NT2/D1 (cell line): ENCODE measurements at regions not wholly inside any gene's neighbourhood (a gene's known extent, or its start where the extent isn't known, plus 50 kb on each side); places are given as distances from the start of the nearest gene placed in this dataset.

Experiments used
- DNase-seq: peaks from one replicate; pipeline ENCODE4 v3.0.0-alpha.2; 2011; ENCODE audit warnings: low read depth, low spot score
- H3K27me3 ChIP-seq: 2 replicates; pipeline ENCODE4 v1.6.0; 2011; ENCODE audit warnings: mild to moderate bottlenecking; ENCODE audit not compliant: insufficient read length, insufficient read depth
- H3K36me3 ChIP-seq: 2 replicates; pipeline ENCODE4 v1.6.1; 2011; ENCODE audit warnings: mild to moderate bottlenecking, low read length, mixed read lengths; ENCODE audit not compliant: insufficient read depth, insufficient read length
- H3K4me1 ChIP-seq: 2 replicates; pipeline ENCODE4 v1.5.1; 2011; ENCODE audit not compliant: insufficient read depth, insufficient read length
- H3K4me3 ChIP-seq: 2 replicates; pipeline ENCODE4 v1.5.1; 2011; ENCODE audit warnings: low read depth; ENCODE audit not compliant: insufficient read length
- H3K9ac ChIP-seq: 2 replicates; pipeline ENCODE4 v1.6.0; 2011; ENCODE audit warnings: low read depth; ENCODE audit not compliant: insufficient read length
- H3K9me3 ChIP-seq: 2 replicates; pipeline ENCODE4 v1.5.1; 2011; ENCODE audit warnings: mild to moderate bottlenecking, low read length; ENCODE audit not compliant: insufficient read depth
- SUZ12 ChIP-seq: IDR thresholded peaks from 2 replicates; pipeline ENCODE4 v1.6.1; 2011; ENCODE audit not compliant: insufficient read length, insufficient read depth; ENCODE audit errors: extremely low read depth
- YY1 ChIP-seq: IDR thresholded peaks from 2 replicates; pipeline ENCODE4 v1.6.1; 2011; ENCODE audit not compliant: insufficient read length, insufficient read depth
- ZNF274 ChIP-seq: IDR thresholded peaks from 2 replicates; pipeline ENCODE4 v1.6.1; 2011; ENCODE audit warnings: mild to moderate bottlenecking, low read depth, low read length

- Histone ChIP-seq H3K36me3 (peaks cover under 1% of the 10 kb centered on the region), H3K27me3 (no peaks in the 10 kb centered on the region), H3K9me3 (peaks cover 8% of the 10 kb centered on the region), H3K9ac (no peak overlapping the region), H3K4me1 (peaks cover 9% of the 10 kb centered on the region), H3K4me3 (no peak overlapping the region)
- DNase-seq, result no peak
- TF ChIP-seq SUZ12 (no peak), ZNF274 (no peak), YY1 (no peak)
Measured at GRCh38 chr2:174667250-174667860, 69.8 kb upstream of the WIPF1 start.

- Histone ChIP-seq H3K9me3 (peaks cover 3% of the 10 kb centered on the region), H3K27me3 (no peaks in the 10 kb centered on the region), H3K4me3 (no peak overlapping the region), H3K9ac (no peak overlapping the region), H3K36me3 (no peaks in the 10 kb centered on the region), H3K4me1 (peaks cover 9% of the 10 kb centered on the region)
- TF ChIP-seq SUZ12 (no peak), ZNF274 (no peak), YY1 (no peak)
- no peak for DNase-seq
Measured at GRCh38 chr2:174666845-174667244, 69.2 kb upstream of the WIPF1 start.

GRCh38 chr2:174666312-174666711, 68.7 kb upstream of the WIPF1 start:
- H3K4me3 ChIP-seq, result no peak overlapping the region
- H3K9me3 ChIP-seq, result no peaks in the 10 kb centered on the region
- H3K9ac ChIP-seq, result no peak overlapping the region
- no peaks in the 10 kb centered on the region for H3K27me3 ChIP-seq
- H3K36me3 ChIP-seq, result peaks cover 1% of the 10 kb centered on the region
- no peak for TF ChIP-seq SUZ12
- no peak for TF ChIP-seq YY1
- no peak for TF ChIP-seq ZNF274
- peaks cover 9% of the 10 kb centered on the region for H3K4me1 ChIP-seq
- DNase-seq, result no peak

DNA sequence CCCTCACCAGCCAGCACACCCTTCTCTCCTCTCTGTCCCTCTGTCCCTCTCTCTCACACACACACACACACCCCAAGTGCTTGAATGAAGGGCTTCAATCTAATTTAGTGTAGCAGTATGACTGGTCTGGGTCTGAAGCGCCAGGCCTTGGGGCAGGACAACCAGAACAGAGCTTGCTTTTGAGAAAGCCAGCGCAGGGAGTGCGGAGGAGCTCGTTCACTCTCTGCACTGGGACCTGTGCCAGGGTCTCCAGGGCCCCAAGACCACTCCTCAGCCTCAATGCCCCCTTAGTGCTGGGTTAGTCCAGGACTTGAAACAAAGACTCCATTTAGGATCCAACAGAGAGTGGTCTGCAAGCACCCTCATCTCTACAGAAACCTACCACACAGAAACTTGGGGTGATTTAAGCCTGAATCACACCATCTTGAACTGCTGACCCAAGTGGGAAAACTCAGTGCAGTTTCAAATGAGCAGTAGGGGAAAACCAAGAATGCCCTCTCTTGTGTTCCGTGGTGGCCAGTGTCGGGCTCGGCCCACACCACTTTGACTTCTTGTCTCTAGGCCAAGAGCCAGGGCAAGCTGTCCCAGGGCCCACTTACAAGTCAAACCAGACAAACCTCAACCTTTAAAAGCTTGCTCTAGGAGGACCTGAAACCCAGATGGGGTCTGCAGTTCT, 66.6 kb upstream of the WIPF1 start:
- H3K36me3 ChIP-seq, result peaks cover 9% of the 10 kb centered on the region
- TF ChIP-seq ZNF274 (no peak), YY1 (no peak), SUZ12 (no peak)
- no peaks in the 10 kb centered on the region for H3K27me3 ChIP-seq
- H3K9me3 ChIP-seq, result no peaks in the 10 kb centered on the region
- no peak overlapping the region for H3K9ac ChIP-seq
- H3K4me1 ChIP-seq, result peaks cover 9% of the 10 kb centered on the region
- DNase-seq, result no peak
- H3K4me3 ChIP-seq, result no peak overlapping the region

DNA sequence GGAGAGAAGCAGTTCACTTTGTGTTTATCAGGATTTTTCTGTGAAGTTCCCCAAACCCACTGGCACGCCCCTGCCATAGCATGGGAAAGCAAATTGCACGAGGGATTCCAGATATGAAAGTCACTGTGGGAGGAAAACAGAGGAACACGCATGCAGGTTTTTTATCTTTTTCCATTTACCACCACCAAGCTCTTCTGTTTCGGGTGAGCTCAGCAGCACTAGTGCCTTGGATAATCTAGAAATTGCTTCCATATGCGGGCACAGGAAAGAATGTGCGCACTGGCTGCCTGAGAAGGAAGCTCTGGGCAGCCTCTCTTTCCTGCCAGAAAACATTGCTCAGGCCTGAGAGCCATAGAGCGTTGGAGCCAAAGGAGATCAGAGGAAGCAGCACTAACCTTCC, 65.9 kb upstream of the WIPF1 start:
- Histone ChIP-seq H3K9ac (no peak overlapping the region), H3K27me3 (no peaks in the 10 kb centered on the region), H3K9me3 (no peaks in the 10 kb centered on the region), H3K36me3 (peaks cover 10% of the 10 kb centered on the region), H3K4me1 (peaks cover 6% of the 10 kb centered on the region), H3K4me3 (no peak overlapping the region)
- no peak for TF ChIP-seq SUZ12
- no peak for TF ChIP-seq ZNF274
- no peak for TF ChIP-seq YY1
- DNase-seq, result no peak

DNA sequence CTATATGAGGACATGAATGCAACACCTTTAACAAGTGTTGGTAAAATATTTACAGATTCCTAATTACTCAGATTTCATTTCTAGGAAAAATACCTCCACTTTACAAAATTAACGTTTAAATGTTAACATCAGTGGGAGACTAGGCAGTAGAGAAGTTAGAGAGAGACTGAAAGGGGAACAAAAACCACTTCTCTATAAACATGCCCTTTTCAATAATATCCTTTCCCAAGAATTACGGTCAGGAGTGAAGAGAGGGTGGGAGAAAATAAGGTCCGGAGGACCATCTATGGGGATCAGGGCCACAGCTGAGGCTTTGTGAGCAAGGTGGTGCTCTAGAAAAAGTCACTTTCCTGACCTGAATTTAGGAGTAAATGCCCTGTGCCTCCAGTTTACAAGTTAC, 65.3 kb upstream of the WIPF1 start:
- Histone ChIP-seq H3K9me3 (no peaks in the 10 kb centered on the region), H3K36me3 (peaks cover 13% of the 10 kb centered on the region), H3K9ac (no peak overlapping the region), H3K27me3 (no peaks in the 10 kb centered on the region), H3K4me1 (peaks cover under 1% of the 10 kb centered on the region), H3K4me3 (no peak overlapping the region)
- no peak for DNase-seq
- TF ChIP-seq ZNF274 (no peak), YY1 (no peak), SUZ12 (no peak)

DNA sequence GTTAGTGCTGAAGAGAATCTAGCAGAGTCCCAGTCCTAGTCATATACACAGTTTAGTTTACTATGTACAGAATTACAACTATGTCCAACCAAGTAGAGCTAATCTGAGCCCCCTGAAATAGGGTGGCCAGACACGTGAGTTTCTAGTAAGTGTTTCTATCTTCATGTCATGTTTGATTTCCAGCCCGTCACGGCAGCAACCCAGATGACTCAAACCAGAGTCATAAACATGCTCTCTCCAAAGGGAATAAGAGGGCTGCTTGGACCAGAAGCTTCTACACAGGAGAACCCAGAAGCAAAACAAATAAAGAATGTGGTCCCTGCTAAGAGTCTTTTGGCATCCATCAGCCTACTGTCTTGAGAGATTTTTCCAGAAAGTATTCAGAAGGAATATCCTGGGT, 64.9 kb upstream of the WIPF1 start:
- no peak for DNase-seq

More for the DNA sequence above, 64.9 kb upstream of the WIPF1 start:
- no peak overlapping the region for H3K4me3 ChIP-seq
- no peak overlapping the region for H3K9ac ChIP-seq
- no peak for TF ChIP-seq ZNF274
- no peak for TF ChIP-seq YY1
- no peak for TF ChIP-seq SUZ12
- H3K27me3 ChIP-seq, result no peaks in the 10 kb centered on the region
- H3K36me3 ChIP-seq, result peaks cover 13% of the 10 kb centered on the region
- H3K4me1 ChIP-seq, result no peaks in the 10 kb centered on the region
- H3K9me3 ChIP-seq, result no peaks in the 10 kb centered on the region
